GM23248 (cell line): ENCODE measurements at regions not wholly inside any gene's neighbourhood (a gene's known extent, or its start where the extent isn't known, plus 50 kb on each side); places are given as distances from the start of the nearest gene placed in this dataset.

Source experiments
- DNase-seq: peaks from one replicate; pipeline ENCODE4 v3.0.0-alpha.2; 2015
- H2AFZ ChIP-seq: fragments of 200-600 bp; sonication (generic); 2 replicates; pipeline ENCODE4 v1.6.1; 2016; ENCODE audit warnings: antibody characterized with exemption
- H3F3A ChIP-seq: fragments of 200-600 bp; sonication (generic); 2 replicates; pipeline ENCODE4 v1.6.1; 2016; ENCODE audit warnings: mild to moderate bottlenecking, antibody characterized with exemption, mixed run types; ENCODE audit not compliant: insufficient read depth
- H3K27ac ChIP-seq: fragments of 200-600 bp; sonication (generic); 2 replicates; pipeline ENCODE4 v1.5.1; 2016; ENCODE audit warnings: mild to moderate bottlenecking
- H3K27me3 ChIP-seq: fragments of 200-600 bp; sonication (generic); replicated peaks from 2 replicates; pipeline ENCODE4 v1.6.1; 2016; ENCODE audit warnings: mild to moderate bottlenecking; ENCODE audit not compliant: insufficient read depth
- H3K36me3 ChIP-seq: fragments of 200-600 bp; sonication (generic); 2 replicates; pipeline ENCODE4 v1.6.1; 2016; ENCODE audit warnings: low read depth, mild to moderate bottlenecking
- H3K4me1 ChIP-seq: fragments of 200-600 bp; sonication (generic); 2 replicates; pipeline ENCODE4 v1.6.1; 2016; ENCODE audit warnings: mild to moderate bottlenecking; ENCODE audit not compliant: insufficient read depth
- H3K4me2 ChIP-seq: fragments of 200-600 bp; sonication (generic); one replicate; pipeline ENCODE4 v1.6.1; 2016; ENCODE audit warnings: mild to moderate bottlenecking; ENCODE audit not compliant: unreplicated experiment
- H3K4me3 ChIP-seq: fragments of 200-600 bp; sonication (generic); 2 replicates; pipeline ENCODE4 v1.5.1; 2016; ENCODE audit warnings: mild to moderate bottlenecking
- H3K79me2 ChIP-seq: fragments of 200-600 bp; sonication (generic); 2 replicates; pipeline ENCODE4 v1.6.1; 2016; ENCODE audit warnings: mild to moderate bottlenecking; ENCODE audit not compliant: insufficient read depth
- H3K9ac ChIP-seq: fragments of 200-600 bp; sonication (generic); 2 replicates; pipeline ENCODE4 v1.6.1; 2016; ENCODE audit warnings: mild to moderate bottlenecking
- H3K9me2 ChIP-seq: fragments of 200-600 bp; sonication (generic); 2 replicates; pipeline ENCODE4 v1.6.1; 2016; ENCODE audit warnings: mixed run types, mild to moderate bottlenecking, moderate library complexity; ENCODE audit not compliant: insufficient read depth
- H3K9me3 ChIP-seq: fragments of 200-600 bp; sonication (generic); one replicate; pipeline ENCODE4 v1.6.1; 2017; ENCODE audit warnings: low read depth
- H4K20me1 ChIP-seq: fragments of 200-600 bp; sonication (generic); 2 replicates; pipeline ENCODE4 v1.6.0; 2016; ENCODE audit not compliant: insufficient read depth
- EZH2 ChIP-seq: fragments of 200-600 bp; sonication (generic); IDR thresholded peaks from 2 replicates; pipeline ENCODE4 v1.6.1; 2018; ENCODE audit warnings: antibody characterized with exemption, mild to moderate bottlenecking; ENCODE audit not compliant: insufficient read depth, poor library complexity, severe bottlenecking
- EZH2phosphoT487 ChIP-seq: fragments of 200-600 bp; sonication (generic); IDR thresholded peaks from 2 replicates; pipeline ENCODE4 v1.6.1; 2018; ENCODE audit warnings: antibody characterized with exemption, moderate library complexity, mild to moderate bottlenecking, low read depth; ENCODE audit not compliant: insufficient read depth
- WGBS, 2 experiments: methylation state at CpG; one replicate each; pipeline ENCODE4 v1.1.6; 2015 to 2017; ENCODE audit warnings: low lambda C conversion rate in 2 of 2, low coverage in 1 of 2; ENCODE audit errors: missing lambda C conversion rate in 2 of 2; 5-methylcytosine and 5-hydroxymethylcytosine counted together
- in situ Hi-C: fragments of 300-500 bp; cut with MboI; formaldehyde crosslinking; loops from 2 replicates; pipeline ENCODE4 v1.15.0; 2020

DNA sequence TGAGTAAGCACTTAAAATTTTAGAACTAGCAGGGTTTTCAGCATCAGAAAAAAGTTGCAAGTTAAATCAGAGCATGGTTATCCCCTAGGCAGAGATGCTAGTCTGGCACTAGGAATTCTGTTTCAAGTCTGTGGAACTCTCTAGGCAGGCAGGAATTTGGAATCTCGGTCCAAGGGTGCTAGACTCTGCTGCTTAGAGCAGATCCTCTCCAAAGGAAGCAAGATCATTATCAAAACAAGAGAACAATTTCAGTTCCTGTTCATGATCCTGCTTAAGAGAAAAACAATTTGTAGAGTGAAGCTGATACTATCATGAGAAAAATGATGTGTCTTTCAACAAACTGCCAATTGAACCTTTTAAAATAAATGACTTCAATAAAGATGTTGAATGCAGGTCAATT, 420.7 kb downstream of the KIF4B start:
- Histone ChIP-seq H3F3A (no peaks in the 10 kb centered on the region), H3K27me3 (no peaks in the 10 kb centered on the region), H2AFZ (no peak overlapping the region), H3K36me3 (no peaks in the 10 kb centered on the region), H3K4me1 (no peaks in the 10 kb centered on the region), H3K4me2 (no peak overlapping the region), H3K9me3 (no peaks in the 10 kb centered on the region), H3K79me2 (no peaks in the 10 kb centered on the region), H3K4me3 (no peak overlapping the region), H3K27ac (no peak overlapping the region), H4K20me1 (no peaks in the 10 kb centered on the region), H3K9ac (no peak overlapping the region), H3K9me2 (no peaks in the 10 kb centered on the region)
- WGBS, 2 experiments = 7 to 18% methylated on average over 1 of the region's 1 CpG
- in situ Hi-C loops = no loop called here
- TF ChIP-seq EZH2 (no peak), EZH2phosphoT487 (no peak)
- no peak for DNase-seq

- WGBS, 2 experiments = 17 to 21% methylated on average over 2 of the region's 2 CpGs
- no peak overlapping the region for H3K4me2 ChIP-seq
- H3K4me3 ChIP-seq = no peak overlapping the region
- H3F3A ChIP-seq = no peaks in the 10 kb centered on the region
- H4K20me1 ChIP-seq = no peaks in the 10 kb centered on the region
- H3K9ac ChIP-seq = no peak overlapping the region
- no peaks in the 10 kb centered on the region for H3K27me3 ChIP-seq
- TF ChIP-seq EZH2phosphoT487 (no peak), EZH2 (no peak)
- no peaks in the 10 kb centered on the region for H3K9me2 ChIP-seq
- DNase-seq = no peak
- in situ Hi-C loops = no loop called here
- no peaks in the 10 kb centered on the region for H3K79me2 ChIP-seq
- no peak overlapping the region for H2AFZ ChIP-seq
- H3K36me3 ChIP-seq = no peaks in the 10 kb centered on the region
- H3K4me1 ChIP-seq = no peaks in the 10 kb centered on the region
- H3K27ac ChIP-seq = no peak overlapping the region
- H3K9me3 ChIP-seq = no peaks in the 10 kb centered on the region
Observed at GRCh38 chr5:155434681-155435080, 421.1 kb downstream of the KIF4B start.

GRCh38 chr5:155441849-155442248, 428.3 kb downstream of the KIF4B start:
- Histone ChIP-seq H3K9me3 (no peaks in the 10 kb centered on the region), H3K4me3 (no peak overlapping the region), H3K36me3 (no peaks in the 10 kb centered on the region), H3K9ac (no peak overlapping the region), H3K4me2 (no peak overlapping the region), H3K27me3 (no peaks in the 10 kb centered on the region), H4K20me1 (no peaks in the 10 kb centered on the region), H3F3A (no peaks in the 10 kb centered on the region), H2AFZ (no peak overlapping the region), H3K4me1 (no peaks in the 10 kb centered on the region), H3K9me2 (no peaks in the 10 kb centered on the region), H3K27ac (no peak overlapping the region), H3K79me2 (no peaks in the 10 kb centered on the region)
- no peak for DNase-seq
- in situ Hi-C loops = no loop called here
- no peak for TF ChIP-seq EZH2
- no peak for TF ChIP-seq EZH2phosphoT487

DNA sequence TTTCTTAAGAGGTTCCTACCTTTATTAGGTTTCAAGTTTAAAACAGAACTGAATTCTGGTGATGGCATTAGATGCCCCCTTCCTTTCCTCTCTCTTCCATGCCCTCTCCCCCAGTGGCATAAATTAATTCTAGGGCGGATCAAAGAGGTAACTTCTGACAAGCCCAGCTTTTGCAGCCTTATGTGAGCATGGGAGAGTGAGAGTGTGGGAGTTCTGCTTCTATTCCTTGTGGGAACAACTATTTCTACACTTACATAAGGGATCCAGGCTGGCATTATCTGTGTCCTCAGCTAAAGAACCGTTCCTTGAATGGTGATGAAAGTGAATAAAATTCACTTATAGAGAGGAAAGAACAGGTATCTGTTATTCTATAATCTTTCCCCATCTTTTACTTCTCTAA, 437.6 kb downstream of the KIF4B start:
- DNase-seq = no peak
- Histone ChIP-seq H3F3A (no peaks in the 10 kb centered on the region), H3K4me2 (no peak overlapping the region), H4K20me1 (no peaks in the 10 kb centered on the region), H3K4me1 (no peaks in the 10 kb centered on the region), H3K9me2 (no peaks in the 10 kb centered on the region), H3K27ac (no peak overlapping the region), H3K9me3 (no peaks in the 10 kb centered on the region), H3K4me3 (no peak overlapping the region), H3K9ac (no peak overlapping the region), H2AFZ (no peak overlapping the region), H3K27me3 (no peaks in the 10 kb centered on the region), H3K36me3 (no peaks in the 10 kb centered on the region), H3K79me2 (no peaks in the 10 kb centered on the region)
- no peak for TF ChIP-seq EZH2phosphoT487
- in situ Hi-C loops = no loop called here
- WGBS, 2 experiments = 2 to 8% methylated on average over 2 of the region's 2 CpGs

DNA sequence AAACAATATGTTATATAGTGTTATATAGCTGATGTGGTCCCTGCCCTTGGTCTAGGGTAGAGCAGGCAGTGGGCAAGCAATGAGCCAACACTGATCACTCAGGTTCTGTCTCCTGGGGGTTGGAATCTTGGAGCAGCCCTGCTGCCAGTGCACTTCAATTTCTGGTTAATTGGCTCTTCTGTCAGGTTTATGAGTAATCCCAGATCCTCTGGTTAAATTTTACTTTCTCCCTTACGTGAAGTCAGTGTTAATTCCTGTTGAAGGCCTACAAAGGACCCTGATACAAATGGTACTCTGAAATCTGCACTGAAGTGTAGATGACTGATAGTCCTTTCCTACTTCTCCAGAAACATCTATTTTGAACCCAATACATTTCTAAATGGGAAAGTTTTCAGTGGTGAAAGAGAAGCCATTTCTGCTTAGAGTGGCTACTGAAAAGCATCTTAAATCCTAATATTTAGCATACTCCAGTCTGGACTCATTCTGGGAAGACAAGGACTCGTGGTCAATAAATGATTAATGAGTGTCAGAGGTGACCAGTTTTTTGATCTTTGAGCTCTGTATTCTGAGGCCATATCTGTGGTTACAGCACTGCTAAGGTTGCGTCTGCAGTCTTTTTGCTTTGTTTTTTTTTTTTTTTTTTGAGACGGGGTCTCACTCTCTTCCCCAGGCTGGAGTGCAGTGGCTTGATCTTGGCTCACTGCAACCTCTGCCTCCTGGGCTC, 442.4 kb downstream of the KIF4B start:
- Histone ChIP-seq H3F3A (no peaks in the 10 kb centered on the region), H2AFZ (no peak overlapping the region), H3K27me3 (no peaks in the 10 kb centered on the region), H3K4me1 (no peaks in the 10 kb centered on the region), H3K9me3 (no peaks in the 10 kb centered on the region), H3K4me3 (no peak overlapping the region), H3K4me2 (no peak overlapping the region), H4K20me1 (no peaks in the 10 kb centered on the region), H3K9me2 (no peaks in the 10 kb centered on the region), H3K9ac (no peak overlapping the region), H3K36me3 (no peaks in the 10 kb centered on the region), H3K27ac (no peak overlapping the region), H3K79me2 (no peaks in the 10 kb centered on the region)
- TF ChIP-seq EZH2phosphoT487 = no peak
- no peak for TF ChIP-seq EZH2
- in situ Hi-C loops = no loop called here
- 16 to 23% methylated on average over 4 of the region's 4 CpGs for whole genome bisulfite sequencing, 2 experiments
- DNase-seq = no peak
